ENCODE measurements at regions not wholly inside any gene's neighbourhood (a gene's known extent, or its start where the extent isn't known, plus 50 kb on each side); places are given as distances from the start of the nearest gene placed in this dataset.

GRCh38 chr2:12243381-12243780, 473.4 kb upstream of the TRIB2 start:
- Histone ChIP-seq H3K9me3 (ENCODE audit: low read depth, low read length) (no peaks in the 10 kb centered on the region), H3K4me3 (ENCODE audit: low read length) (no peak overlapping the region), H3K4me1 (ENCODE audit: insufficient read depth, low read length) (no peaks in the 10 kb centered on the region), H3K27me3 (ENCODE audit: insufficient read depth, low read length) (no peaks in the 10 kb centered on the region)

GRCh38 chr2:12244070-12244469, 472.7 kb upstream of the TRIB2 start:
- Histone ChIP-seq H3K4me1 (ENCODE audit: insufficient read depth, low read length) (no peaks in the 10 kb centered on the region), H3K27me3 (ENCODE audit: insufficient read depth, low read length) (no peaks in the 10 kb centered on the region), H3K9me3 (ENCODE audit: low read depth, low read length) (no peaks in the 10 kb centered on the region), H3K4me3 (ENCODE audit: low read length) (no peak overlapping the region)

- Histone ChIP-seq H3K4me1 (ENCODE audit: insufficient read depth, low read length) (no peaks in the 10 kb centered on the region), H3K9me3 (ENCODE audit: low read depth, low read length) (no peaks in the 10 kb centered on the region), H3K27me3 (ENCODE audit: insufficient read depth, low read length) (no peaks in the 10 kb centered on the region), H3K4me3 (ENCODE audit: low read length) (no peak overlapping the region)
Observed at GRCh38 chr2:12251121-12251520, 465.6 kb upstream of the TRIB2 start.

GRCh38 chr2:12251749-12252148, 465.0 kb upstream of the TRIB2 start:
- H3K4me3 ChIP-seq (ENCODE audit: low read length): no peak overlapping the region
- H3K9me3 ChIP-seq (ENCODE audit: low read depth, low read length): no peaks in the 10 kb centered on the region
- H3K4me1 ChIP-seq (ENCODE audit: insufficient read depth, low read length): no peaks in the 10 kb centered on the region
- no peaks in the 10 kb centered on the region for H3K27me3 ChIP-seq (ENCODE audit: insufficient read depth, low read length)

GRCh38 chr2:12253167-12253778, 463.5 kb upstream of the TRIB2 start:
- no peak overlapping the region for H3K4me3 ChIP-seq (ENCODE audit: low read length)
- H3K27me3 ChIP-seq (ENCODE audit: insufficient read depth, low read length): no peaks in the 10 kb centered on the region
- H3K9me3 ChIP-seq (ENCODE audit: low read depth, low read length): no peaks in the 10 kb centered on the region
- H3K4me1 ChIP-seq (ENCODE audit: insufficient read depth, low read length): no peaks in the 10 kb centered on the region

GRCh38 chr2:12254280-12254860, 462.4 kb upstream of the TRIB2 start:
- H3K4me3 ChIP-seq (ENCODE audit: low read length): no peak overlapping the region
- H3K9me3 ChIP-seq (ENCODE audit: low read depth, low read length): no peaks in the 10 kb centered on the region
- no peaks in the 10 kb centered on the region for H3K27me3 ChIP-seq (ENCODE audit: insufficient read depth, low read length)
- H3K4me1 ChIP-seq (ENCODE audit: insufficient read depth, low read length): no peaks in the 10 kb centered on the region

- Histone ChIP-seq H3K4me3 (ENCODE audit: low read length) (no peak overlapping the region), H3K9me3 (ENCODE audit: low read depth, low read length) (no peaks in the 10 kb centered on the region), H3K4me1 (ENCODE audit: insufficient read depth, low read length) (no peaks in the 10 kb centered on the region), H3K27me3 (ENCODE audit: insufficient read depth, low read length) (no peaks in the 10 kb centered on the region)
Observed at GRCh38 chr2:12256206-12256605, 460.5 kb upstream of the TRIB2 start.

- H3K4me3 ChIP-seq (ENCODE audit: low read length): no peak overlapping the region
- H3K4me1 ChIP-seq (ENCODE audit: insufficient read depth, low read length): no peaks in the 10 kb centered on the region
- no peaks in the 10 kb centered on the region for H3K27me3 ChIP-seq (ENCODE audit: insufficient read depth, low read length)
- H3K9me3 ChIP-seq (ENCODE audit: low read depth, low read length): no peaks in the 10 kb centered on the region
Observed at GRCh38 chr2:12257476-12257875, 459.3 kb upstream of the TRIB2 start.

GRCh38 chr2:12259493-12259892, 457.2 kb upstream of the TRIB2 start:
- no peaks in the 10 kb centered on the region for H3K4me1 ChIP-seq (ENCODE audit: insufficient read depth, low read length)
- no peaks in the 10 kb centered on the region for H3K27me3 ChIP-seq (ENCODE audit: insufficient read depth, low read length)
- no peaks in the 10 kb centered on the region for H3K9me3 ChIP-seq (ENCODE audit: low read depth, low read length)
- H3K4me3 ChIP-seq (ENCODE audit: low read length): no peak overlapping the region

GRCh38 chr2:12261986-12262680, 454.6 kb upstream of the TRIB2 start:
- Histone ChIP-seq H3K27me3 (ENCODE audit: insufficient read depth, low read length) (no peaks in the 10 kb centered on the region), H3K4me1 (ENCODE audit: insufficient read depth, low read length) (no peaks in the 10 kb centered on the region), H3K4me3 (ENCODE audit: low read length) (no peak overlapping the region), H3K9me3 (ENCODE audit: low read depth, low read length) (no peaks in the 10 kb centered on the region)

GRCh38 chr2:12262681-12263436, 453.9 kb upstream of the TRIB2 start:
- H3K9me3 ChIP-seq (ENCODE audit: low read depth, low read length): no peaks in the 10 kb centered on the region
- H3K4me3 ChIP-seq (ENCODE audit: low read length): no peak overlapping the region
- no peaks in the 10 kb centered on the region for H3K4me1 ChIP-seq (ENCODE audit: insufficient read depth, low read length)
- no peaks in the 10 kb centered on the region for H3K27me3 ChIP-seq (ENCODE audit: insufficient read depth, low read length)

- H3K27me3 ChIP-seq (ENCODE audit: insufficient read depth, low read length): no peaks in the 10 kb centered on the region
- H3K4me1 ChIP-seq (ENCODE audit: insufficient read depth, low read length): no peaks in the 10 kb centered on the region
- H3K9me3 ChIP-seq (ENCODE audit: low read depth, low read length): no peaks in the 10 kb centered on the region
- H3K4me3 ChIP-seq (ENCODE audit: low read length): no peak overlapping the region
Observed at GRCh38 chr2:12263730-12264129, 453.0 kb upstream of the TRIB2 start.

- H3K27me3 ChIP-seq (ENCODE audit: insufficient read depth, low read length): no peaks in the 10 kb centered on the region
- no peaks in the 10 kb centered on the region for H3K9me3 ChIP-seq (ENCODE audit: low read depth, low read length)
- H3K4me3 ChIP-seq (ENCODE audit: low read length): no peak overlapping the region
- H3K4me1 ChIP-seq (ENCODE audit: insufficient read depth, low read length): no peaks in the 10 kb centered on the region
Observed at GRCh38 chr2:12264146-12264545, 452.6 kb upstream of the TRIB2 start.

GRCh38 chr2:12265646-12266045, 451.1 kb upstream of the TRIB2 start:
- H3K9me3 ChIP-seq (ENCODE audit: low read depth, low read length): no peaks in the 10 kb centered on the region
- no peaks in the 10 kb centered on the region for H3K27me3 ChIP-seq (ENCODE audit: insufficient read depth, low read length)
- H3K4me1 ChIP-seq (ENCODE audit: insufficient read depth, low read length): no peaks in the 10 kb centered on the region
- no peak overlapping the region for H3K4me3 ChIP-seq (ENCODE audit: low read length)

- no peaks in the 10 kb centered on the region for H3K27me3 ChIP-seq (ENCODE audit: insufficient read depth, low read length)
- H3K4me1 ChIP-seq (ENCODE audit: insufficient read depth, low read length): peaks cover 5% of the 10 kb centered on the region
- no peak overlapping the region for H3K4me3 ChIP-seq (ENCODE audit: low read length)
- H3K9me3 ChIP-seq (ENCODE audit: low read depth, low read length): no peaks in the 10 kb centered on the region
Observed at GRCh38 chr2:12267042-12267441, 449.7 kb upstream of the TRIB2 start.

All from mononuclear cell (primary cell).